Glomerular visceral epithelial cell (primary cell): ENCODE measurements at regions not wholly inside any gene's neighbourhood (a gene's known extent, or its start where the extent isn't known, plus 50 kb on each side); places are given as distances from the start of the nearest gene placed in this dataset.

Experiments used
- DNase-seq: peaks from one replicate; pipeline ENCODE4 v3.0.0-alpha.2; 2016; ENCODE audit errors: extremely low spot score

DNA sequence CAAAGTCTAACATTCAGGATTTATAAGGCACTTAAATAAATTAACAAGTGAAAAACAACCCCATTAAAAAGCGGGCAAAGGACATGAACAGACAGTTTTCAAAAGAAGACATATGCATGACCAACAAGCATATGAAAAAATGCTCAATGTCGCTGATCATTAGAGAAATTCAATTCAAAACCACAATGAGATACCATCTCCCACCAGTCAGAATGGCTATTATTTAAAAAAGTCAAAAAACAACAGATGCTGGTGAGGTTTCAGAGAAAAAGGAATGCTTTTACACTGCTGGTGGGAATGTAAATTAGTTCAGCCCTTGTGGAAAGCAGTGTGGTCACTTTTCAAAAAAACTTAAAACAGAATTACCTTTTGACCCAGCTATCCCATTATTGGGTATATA, 60.7 kb upstream of the BDKRB2 start:
- DNase-seq, result no peak

DNA sequence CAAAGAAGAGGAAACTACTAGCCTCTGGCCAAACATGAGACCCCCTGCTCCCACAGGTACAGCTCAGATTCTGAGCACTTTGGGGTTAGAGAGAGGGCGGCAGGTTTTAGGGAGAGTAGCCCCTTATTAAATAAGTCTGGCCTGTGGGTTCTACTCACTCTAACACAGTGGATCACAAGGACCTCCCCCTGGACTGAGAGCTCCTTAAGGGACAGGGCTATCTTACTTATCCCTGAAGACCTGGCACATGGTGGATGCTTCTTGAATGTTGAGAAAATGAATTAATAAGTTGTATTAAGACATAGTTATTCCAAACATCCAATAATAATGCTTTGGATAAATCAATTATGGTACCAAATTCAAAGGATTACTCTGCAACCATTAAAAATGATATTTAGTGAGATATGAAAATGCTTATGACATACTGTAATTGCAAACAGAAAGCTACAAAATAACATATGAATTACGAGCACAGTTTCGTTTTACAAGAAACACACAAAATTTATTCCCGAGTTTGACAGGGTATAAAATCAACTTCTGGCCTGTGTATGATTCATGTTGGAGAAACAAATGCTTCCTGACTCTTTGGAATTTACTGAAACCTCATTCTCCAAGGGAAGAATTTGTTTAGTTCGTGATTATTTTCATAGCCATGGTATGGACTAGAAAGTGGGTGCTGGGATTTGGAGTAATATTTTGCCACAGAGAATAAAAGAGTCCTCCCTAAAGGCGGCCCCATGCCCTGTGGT, 59.3 kb upstream of the BDKRB2 start:
- peak; percentile 20 for DNase-seq

DNA sequence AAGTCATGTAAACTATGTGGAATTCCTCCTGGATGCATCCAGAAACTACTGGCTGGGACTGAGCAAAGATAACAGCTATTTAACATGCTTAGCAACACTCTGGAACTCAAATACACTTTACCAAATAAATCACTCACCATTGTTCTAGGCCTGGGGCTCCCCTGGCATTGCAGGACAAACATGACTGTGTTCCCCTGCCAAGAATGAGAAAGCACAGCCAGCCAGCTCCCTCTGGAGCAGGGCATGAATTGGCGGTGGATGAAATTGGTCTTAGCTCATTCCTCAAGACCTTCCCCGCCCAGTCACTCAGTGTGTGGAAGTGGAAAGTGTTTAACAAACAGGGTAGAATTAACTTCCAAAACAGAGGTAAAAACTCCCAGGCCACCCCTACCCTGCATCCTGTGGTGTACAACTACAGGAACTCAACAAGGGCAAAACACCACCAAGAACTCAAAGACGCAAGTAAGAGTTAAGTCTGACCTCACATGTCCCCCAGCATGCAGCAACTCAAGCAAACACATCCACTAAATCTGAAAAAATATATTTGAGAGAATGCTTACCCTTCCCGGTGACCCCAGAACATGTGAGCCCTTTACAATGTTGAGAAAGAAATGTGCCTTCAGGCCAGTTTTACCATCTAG, 58.4 kb upstream of the BDKRB2 start:
- DNase-seq, result peak; percentile 28

DNA sequence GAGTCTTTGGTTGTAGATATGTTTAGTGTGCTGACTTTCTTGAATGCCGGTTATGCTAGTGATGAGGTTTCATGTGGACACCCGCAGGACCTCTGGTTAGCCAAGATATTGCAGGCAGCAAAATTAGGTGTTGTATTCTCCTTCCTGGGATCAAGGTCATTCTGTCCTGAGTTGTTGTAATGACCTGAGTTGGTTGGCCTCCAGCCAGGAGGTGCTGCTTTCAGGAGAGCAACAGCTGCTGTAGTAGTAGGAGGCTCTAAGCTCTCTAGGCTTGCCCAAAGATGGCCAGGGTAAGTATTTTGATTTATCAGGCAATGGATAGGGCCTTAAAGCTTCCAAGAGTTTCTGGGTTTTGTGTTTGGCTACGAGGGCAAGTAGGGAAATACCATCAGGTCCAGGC, 56.0 kb upstream of the BDKRB2 start:
- no peak for DNase-seq

DNA sequence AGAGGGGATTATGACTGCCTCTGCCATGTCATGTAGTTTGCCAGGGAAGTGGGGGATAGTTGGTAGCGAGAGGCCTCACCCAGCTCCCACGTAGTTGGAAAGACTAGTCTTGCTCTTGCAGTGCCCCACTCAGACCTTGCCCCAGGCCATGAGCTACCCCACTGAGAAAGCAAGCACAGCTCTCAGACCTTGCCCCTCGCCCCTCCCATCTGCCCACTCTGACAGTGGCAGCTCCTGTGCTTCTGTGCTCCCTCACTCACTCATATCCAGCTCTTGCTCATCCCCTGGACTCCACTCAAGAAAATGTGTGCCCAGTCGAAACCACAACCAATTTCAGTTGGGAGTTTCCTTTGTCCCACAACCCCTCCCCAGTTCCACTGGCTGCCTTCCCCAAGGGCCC, 55.5 kb upstream of the BDKRB2 start:
- no peak for DNase-seq

DNA sequence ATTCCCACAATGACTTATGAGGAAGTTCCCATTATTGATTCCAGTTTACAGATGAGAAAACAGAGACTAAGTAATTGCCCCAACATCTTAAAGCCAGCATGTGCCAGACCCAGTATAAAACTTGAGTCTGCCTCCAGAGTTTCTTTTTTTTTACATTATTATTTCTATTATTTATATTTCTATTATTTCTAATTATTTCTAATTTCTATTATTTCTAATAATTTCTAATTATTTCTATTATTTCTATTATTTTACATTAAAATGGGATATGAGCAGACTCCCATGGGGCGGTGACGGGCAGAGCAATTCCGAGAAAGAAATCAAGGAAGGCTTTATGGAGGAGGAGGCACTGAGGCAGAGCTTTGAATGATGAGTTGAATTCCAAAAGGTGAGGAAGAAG, 54.4 kb upstream of the BDKRB2 start:
- no peak for DNase-seq

DNA sequence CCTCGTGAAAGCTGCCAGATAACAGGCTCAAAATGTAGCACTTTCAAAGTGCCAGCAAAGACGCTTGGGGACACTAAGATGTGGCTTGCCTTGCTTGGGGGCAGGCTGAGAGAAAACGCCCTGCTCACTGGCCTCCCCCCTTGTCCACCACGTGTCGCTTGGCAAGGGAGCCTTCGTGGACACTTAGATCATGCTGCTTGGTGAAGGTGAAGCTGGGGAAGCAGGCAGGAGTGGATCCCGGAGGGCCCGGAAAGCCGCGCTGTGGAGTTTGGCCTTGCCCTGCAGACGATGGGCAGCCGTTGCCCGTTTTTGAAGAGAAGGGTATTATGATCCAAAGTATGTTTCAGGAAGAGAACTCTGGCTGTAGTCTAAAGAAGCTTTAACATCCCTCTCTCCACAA, 53.4 kb upstream of the BDKRB2 start:
- no peak for DNase-seq

DNA sequence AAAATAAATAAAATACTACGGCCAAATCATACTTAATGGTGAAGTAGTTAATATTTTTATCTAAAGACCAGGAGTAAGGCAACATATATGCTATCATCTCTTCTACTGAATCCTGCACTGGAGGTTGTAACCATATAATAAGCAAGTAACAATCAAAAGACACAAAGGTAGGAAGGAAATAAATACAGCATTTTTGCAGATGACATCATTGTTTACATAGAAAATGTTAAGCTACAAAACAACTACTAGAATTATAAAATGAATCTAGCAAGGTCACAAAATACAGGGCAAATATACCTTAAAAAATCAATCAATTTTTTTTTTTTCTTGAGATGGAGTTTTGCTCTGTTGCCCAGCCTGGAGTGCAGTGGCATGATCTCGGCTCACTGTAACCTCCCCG, 51.6 kb upstream of the BDKRB2 start:
- no peak for DNase-seq
